ENCODE measurements at regions not wholly inside any gene's neighbourhood (a gene's known extent, or its start where the extent isn't known, plus 50 kb on each side); places are given as distances from the start of the nearest gene placed in this dataset.
"Not testable (repeated sequence)": the region's sequence is repeated elsewhere in the genome, so short reads cannot be mapped to it uniquely, and the experiment has no call there.

- not testable (repeated sequence) for H3K27ac ChIP-seq (ENCODE audit: low read length); H3K4me1 ChIP-seq (ENCODE audit: control insufficient read depth, low read depth, low read length); H3K36me3 ChIP-seq (ENCODE audit: control insufficient read depth, low read depth, low read length); H3K9ac ChIP-seq (ENCODE audit: low read length); H3K9me3 ChIP-seq (ENCODE audit: control insufficient read depth, low read depth, low read length); H3K4me3 ChIP-seq (ENCODE audit: low read length)
- peaks cover 12% of the 10 kb centered on the region for H3K27me3 ChIP-seq (ENCODE audit: control insufficient read depth, insufficient read depth, low read length)
Measured at GRCh38 chr4:8965896-8966295, 94.3 kb upstream of the HMX1 start.

GRCh38 chr4:8964201-8964788 is 92.7 kb upstream of the HMX1 start:
- not testable (repeated sequence) for H3K27ac ChIP-seq (ENCODE audit: low read length); H3K4me1 ChIP-seq (ENCODE audit: control insufficient read depth, low read depth, low read length); H3K9me3 ChIP-seq (ENCODE audit: control insufficient read depth, low read depth, low read length); H3K9ac ChIP-seq (ENCODE audit: low read length); H3K36me3 ChIP-seq (ENCODE audit: control insufficient read depth, low read depth, low read length)
- H3K27me3 ChIP-seq (ENCODE audit: control insufficient read depth, insufficient read depth, low read length) = peaks cover 12% of the 10 kb centered on the region
- peak overlapping the region; percentile 47 for H3K4me3 ChIP-seq (ENCODE audit: low read length)

- H3K4me3 ChIP-seq (ENCODE audit: low read length) = peak overlapping the region; percentile 47
- not testable (repeated sequence) for H3K4me1 ChIP-seq (ENCODE audit: control insufficient read depth, low read depth, low read length); H3K27ac ChIP-seq (ENCODE audit: low read length); H3K9ac ChIP-seq (ENCODE audit: low read length); H3K9me3 ChIP-seq (ENCODE audit: control insufficient read depth, low read depth, low read length); H3K36me3 ChIP-seq (ENCODE audit: control insufficient read depth, low read depth, low read length)
- peaks cover 12% of the 10 kb centered on the region for H3K27me3 ChIP-seq (ENCODE audit: control insufficient read depth, insufficient read depth, low read length)
Measured at GRCh38 chr4:8963533-8963932, 91.9 kb upstream of the HMX1 start.

GRCh38 chr4:8961343-8961742 is 89.7 kb upstream of the HMX1 start:
- not testable (repeated sequence) for H3K4me1 ChIP-seq (ENCODE audit: control insufficient read depth, low read depth, low read length); H3K9ac ChIP-seq (ENCODE audit: low read length); H3K4me3 ChIP-seq (ENCODE audit: low read length); H3K36me3 ChIP-seq (ENCODE audit: control insufficient read depth, low read depth, low read length); H3K27ac ChIP-seq (ENCODE audit: low read length); H3K9me3 ChIP-seq (ENCODE audit: control insufficient read depth, low read depth, low read length)
- peaks cover 12% of the 10 kb centered on the region for H3K27me3 ChIP-seq (ENCODE audit: control insufficient read depth, insufficient read depth, low read length)

GRCh38 chr4:8959471-8959870 is 87.8 kb upstream of the HMX1 start:
- H3K4me3 ChIP-seq (ENCODE audit: low read length); H3K27ac ChIP-seq (ENCODE audit: low read length); H3K4me1 ChIP-seq (ENCODE audit: control insufficient read depth, low read depth, low read length); H3K9me3 ChIP-seq (ENCODE audit: control insufficient read depth, low read depth, low read length); H3K36me3 ChIP-seq (ENCODE audit: control insufficient read depth, low read depth, low read length); H3K9ac ChIP-seq (ENCODE audit: low read length): not testable (repeated sequence)
- H3K27me3 ChIP-seq (ENCODE audit: control insufficient read depth, insufficient read depth, low read length) = peaks cover 12% of the 10 kb centered on the region

- H3K4me1 ChIP-seq (ENCODE audit: control insufficient read depth, low read depth, low read length); H3K9me3 ChIP-seq (ENCODE audit: control insufficient read depth, low read depth, low read length): not testable (repeated sequence)
Measured at GRCh38 chr4:8954001-8954400, 82.4 kb upstream of the HMX1 start.

GRCh38 chr4:8952791-8953190 is 81.2 kb upstream of the HMX1 start:
- not testable (repeated sequence) for H3K36me3 ChIP-seq (ENCODE audit: control insufficient read depth, low read depth, low read length); H3K9me3 ChIP-seq (ENCODE audit: control insufficient read depth, low read depth, low read length); H3K9ac ChIP-seq (ENCODE audit: low read length); H3K4me3 ChIP-seq (ENCODE audit: low read length); H3K27ac ChIP-seq (ENCODE audit: low read length); H3K27me3 ChIP-seq (ENCODE audit: control insufficient read depth, insufficient read depth, low read length); H3K4me1 ChIP-seq (ENCODE audit: control insufficient read depth, low read depth, low read length)

More at GRCh38 chr4:8954001-8954400, 82.4 kb upstream of the HMX1 start:
- not testable (repeated sequence) for H3K4me3 ChIP-seq (ENCODE audit: low read length); H3K27ac ChIP-seq (ENCODE audit: low read length); H3K9ac ChIP-seq (ENCODE audit: low read length); H3K36me3 ChIP-seq (ENCODE audit: control insufficient read depth, low read depth, low read length); H3K27me3 ChIP-seq (ENCODE audit: control insufficient read depth, insufficient read depth, low read length)

GRCh38 chr4:8952109-8952508 is 80.5 kb upstream of the HMX1 start:
- not testable (repeated sequence) for H3K4me3 ChIP-seq (ENCODE audit: low read length)

GRCh38 chr4:8945506-8945905 is 73.9 kb upstream of the HMX1 start:
- H3K4me1 ChIP-seq (ENCODE audit: control insufficient read depth, low read depth, low read length); H3K36me3 ChIP-seq (ENCODE audit: control insufficient read depth, low read depth, low read length); H3K4me3 ChIP-seq (ENCODE audit: low read length); H3K9me3 ChIP-seq (ENCODE audit: control insufficient read depth, low read depth, low read length); H3K27me3 ChIP-seq (ENCODE audit: control insufficient read depth, insufficient read depth, low read length); H3K9ac ChIP-seq (ENCODE audit: low read length); H3K27ac ChIP-seq (ENCODE audit: low read length): not testable (repeated sequence)

More at GRCh38 chr4:8952109-8952508, 80.5 kb upstream of the HMX1 start:
- H3K4me1 ChIP-seq (ENCODE audit: control insufficient read depth, low read depth, low read length); H3K9me3 ChIP-seq (ENCODE audit: control insufficient read depth, low read depth, low read length); H3K27me3 ChIP-seq (ENCODE audit: control insufficient read depth, insufficient read depth, low read length); H3K27ac ChIP-seq (ENCODE audit: low read length); H3K36me3 ChIP-seq (ENCODE audit: control insufficient read depth, low read depth, low read length); H3K9ac ChIP-seq (ENCODE audit: low read length): not testable (repeated sequence)

GRCh38 chr4:8943367-8943766 is 71.7 kb upstream of the HMX1 start:
- H3K27me3 ChIP-seq (ENCODE audit: control insufficient read depth, insufficient read depth, low read length); H3K27ac ChIP-seq (ENCODE audit: low read length); H3K9ac ChIP-seq (ENCODE audit: low read length); H3K36me3 ChIP-seq (ENCODE audit: control insufficient read depth, low read depth, low read length); H3K9me3 ChIP-seq (ENCODE audit: control insufficient read depth, low read depth, low read length); H3K4me1 ChIP-seq (ENCODE audit: control insufficient read depth, low read depth, low read length); H3K4me3 ChIP-seq (ENCODE audit: low read length): not testable (repeated sequence)

GRCh38 chr4:8942088-8942487 is 70.4 kb upstream of the HMX1 start:
- not testable (repeated sequence) for H3K4me3 ChIP-seq (ENCODE audit: low read length); H3K36me3 ChIP-seq (ENCODE audit: control insufficient read depth, low read depth, low read length); H3K4me1 ChIP-seq (ENCODE audit: control insufficient read depth, low read depth, low read length); H3K27me3 ChIP-seq (ENCODE audit: control insufficient read depth, insufficient read depth, low read length); H3K9me3 ChIP-seq (ENCODE audit: control insufficient read depth, low read depth, low read length); H3K9ac ChIP-seq (ENCODE audit: low read length); H3K27ac ChIP-seq (ENCODE audit: low read length)

GRCh38 chr4:8941492-8941805 is 69.8 kb upstream of the HMX1 start:
- H3K9ac ChIP-seq (ENCODE audit: low read length); H3K27ac ChIP-seq (ENCODE audit: low read length); H3K4me3 ChIP-seq (ENCODE audit: low read length); H3K27me3 ChIP-seq (ENCODE audit: control insufficient read depth, insufficient read depth, low read length); H3K9me3 ChIP-seq (ENCODE audit: control insufficient read depth, low read depth, low read length); H3K36me3 ChIP-seq (ENCODE audit: control insufficient read depth, low read depth, low read length); H3K4me1 ChIP-seq (ENCODE audit: control insufficient read depth, low read depth, low read length): not testable (repeated sequence)
